Neural cell (in vitro differentiated cells): ENCODE measurements at regions not wholly inside any gene's neighbourhood (a gene's known extent, or its start where the extent isn't known, plus 50 kb on each side); places are given as distances from the start of the nearest gene placed in this dataset.

Source experiments
- H2AFZ ChIP-seq: fragments of 200-600, 300-800 bp; sonication (generic), shearing (Covaris generic); 2 replicates; pipeline ENCODE4 v1.6.0; 2014; ENCODE audit warnings: low read depth, mild to moderate bottlenecking, antibody characterized with exemption, low read length, moderate library complexity
- H3F3A ChIP-seq: fragments of 200-600 bp; shearing (Covaris generic); 2 replicates; pipeline ENCODE4 v1.6.1; 2016; ENCODE audit warnings: mild to moderate bottlenecking, moderate library complexity, mixed read lengths, antibody characterized with exemption, low read length; ENCODE audit not compliant: insufficient read depth, poor library complexity, severe bottlenecking
- H3K27ac ChIP-seq: fragments of 200-600, 300-800 bp; sonication (generic), shearing (Covaris generic); 2 replicates; pipeline ENCODE4 v1.5.1; 2014; ENCODE audit warnings: mild to moderate bottlenecking, low read length, moderate library complexity
- H3K27me3 ChIP-seq: fragments of 300-800, 200-600 bp; sonication (generic), shearing (Covaris generic); 2 replicates; pipeline ENCODE4 v1.6.0; 2014; ENCODE audit warnings: mild to moderate bottlenecking, low read depth, low read length, moderate library complexity; ENCODE audit not compliant: insufficient read depth
- H3K36me3 ChIP-seq: fragments of 300-800, 200-600 bp; sonication (generic), shearing (Covaris generic); 2 replicates; pipeline ENCODE4 v1.5.1; 2014; ENCODE audit warnings: mild to moderate bottlenecking, antibody characterized with exemption, low read length, moderate library complexity; ENCODE audit not compliant: insufficient read depth
- H3K4me2 ChIP-seq: fragments of 300-800, 200-600 bp; sonication (generic), shearing (Covaris generic); 2 replicates; pipeline ENCODE4 v1.6.0; 2014; ENCODE audit warnings: mild to moderate bottlenecking, low read length
- H3K4me3 ChIP-seq: fragments of 300-800, 200-600 bp; sonication (generic), shearing (Covaris generic); 2 replicates; pipeline ENCODE4 v1.5.1; 2014; ENCODE audit warnings: mild to moderate bottlenecking, low read length, moderate library complexity
- H3K79me2 ChIP-seq: fragments of 200-600 bp; shearing (Covaris generic); replicated peaks from 2 replicates; pipeline ENCODE4 v1.6.0; 2014; ENCODE audit warnings: mild to moderate bottlenecking, low read length, moderate library complexity; ENCODE audit not compliant: insufficient read depth
- H3K9ac ChIP-seq: fragments of 300-800, 200-600 bp; sonication (generic), shearing (Covaris generic); 2 replicates; pipeline ENCODE4 v1.6.1; 2016; ENCODE audit warnings: mild to moderate bottlenecking, low read length, mixed read lengths
- H3K9me2 ChIP-seq: fragments of 200-600 bp; shearing (Covaris generic); 2 replicates; pipeline ENCODE4 v1.6.1; 2016; ENCODE audit warnings: mild to moderate bottlenecking, low read length, mixed read lengths; ENCODE audit not compliant: insufficient read depth
- H3K9me3 ChIP-seq: fragments of 200-600, 300-800 bp; sonication (generic), shearing (Covaris generic); 2 replicates; pipeline ENCODE4 v1.6.1; 2016; ENCODE audit warnings: mild to moderate bottlenecking, mixed run types, low read length, moderate library complexity, mixed read lengths
- H4K20me1 ChIP-seq: fragments of 200-600 bp; shearing (Covaris generic); 2 replicates; pipeline ENCODE4 v1.6.1; 2016; ENCODE audit warnings: mild to moderate bottlenecking, mixed run types; ENCODE audit not compliant: insufficient read depth
- CTCF ChIP-seq: fragments of 450-650 bp; IDR thresholded peaks from 2 replicates; pipeline ENCODE4 v1.5.1; 2014; ENCODE audit warnings: antibody characterized with exemption, mild to moderate bottlenecking, moderate library complexity; ENCODE audit not compliant: poor library complexity, severe bottlenecking
- EP300 ChIP-seq: fragments of 450-650 bp; conservative IDR thresholded peaks from 2 replicates; pipeline ENCODE4 v1.6.1; 2014; ENCODE audit warnings: antibody characterized with exemption, mild to moderate bottlenecking, moderate library complexity; ENCODE audit not compliant: poor library complexity, severe bottlenecking
- EZH2 ChIP-seq: fragments of 200-600, 300-800 bp; shearing (Covaris generic), sonication (generic); IDR thresholded peaks from 2 replicates; pipeline ENCODE4 v1.6.1; 2014; ENCODE audit warnings: antibody characterized with exemption, low read length, borderline replicate concordance, mild to moderate bottlenecking; ENCODE audit not compliant: insufficient read depth, poor library complexity, severe bottlenecking
- MXI1 ChIP-seq: fragments of 450-650 bp; conservative IDR thresholded peaks from 2 replicates; pipeline ENCODE4 v1.6.1; 2014; ENCODE audit warnings: antibody characterized with exemption, mild to moderate bottlenecking; ENCODE audit not compliant: poor library complexity, severe bottlenecking
- POLR2AphosphoS5 ChIP-seq: IDR thresholded peaks from 2 replicates; pipeline ENCODE4 v1.6.1; 2012
- RAD21 ChIP-seq: fragments of 450-650 bp; conservative IDR thresholded peaks from 2 replicates; pipeline ENCODE4 v1.6.1; 2014; ENCODE audit warnings: antibody characterized with exemption, mild to moderate bottlenecking, moderate library complexity
- REST ChIP-seq: IDR thresholded peaks from 2 replicates; pipeline ENCODE4 v1.6.1; 2012; ENCODE audit warnings: borderline replicate concordance
- SMC3 ChIP-seq: fragments of 450-650 bp; conservative IDR thresholded peaks from 2 replicates; pipeline ENCODE4 v1.6.1; 2014; ENCODE audit warnings: antibody characterized with exemption, mild to moderate bottlenecking, moderate library complexity; ENCODE audit not compliant: poor library complexity
- TAF1 ChIP-seq: IDR thresholded peaks from 2 replicates; pipeline ENCODE4 v1.6.1; 2012; ENCODE audit warnings: low read depth

- Histone ChIP-seq H3K9me3 (no peaks in the 10 kb centered on the region), H3F3A (no peaks in the 10 kb centered on the region), H2AFZ (no peak overlapping the region), H3K4me2 (no peak overlapping the region), H3K36me3 (no peaks in the 10 kb centered on the region), H3K4me3 (no peak overlapping the region), H3K79me2 (no peaks in the 10 kb centered on the region), H3K9me2 (no peaks in the 10 kb centered on the region), H3K9ac (peak overlapping the region; percentile 17), H4K20me1 (no peaks in the 10 kb centered on the region), H3K27me3 (no peaks in the 10 kb centered on the region), H3K27ac (peak overlapping the region; percentile 62)
- no peak for TF ChIP-seq SMC3
- no peak for TF ChIP-seq TAF1
- TF ChIP-seq REST: peak; percentile 79
- TF ChIP-seq RAD21: peak; percentile 38
- TF ChIP-seq CTCF: no peak
- TF ChIP-seq POLR2AphosphoS5: peak; percentile 66
- TF ChIP-seq EP300: peak; percentile 61
- no peak for TF ChIP-seq MXI1
These were observed 417.3 kb downstream of the DMAC1 start for GRCh38 chr9:7382304-7382703.

- H4K20me1 ChIP-seq: no peaks in the 10 kb centered on the region
- no peak overlapping the region for H3K9ac ChIP-seq
- no peaks in the 10 kb centered on the region for H3K36me3 ChIP-seq
- TF ChIP-seq CTCF: no peak
- no peak for TF ChIP-seq EP300
- no peak for TF ChIP-seq MXI1
- no peak for TF ChIP-seq RAD21
- no peak for TF ChIP-seq REST
- no peak for TF ChIP-seq POLR2AphosphoS5
- no peak for TF ChIP-seq EZH2
- no peak overlapping the region for H3K27ac ChIP-seq
- H3K9me3 ChIP-seq: no peaks in the 10 kb centered on the region
- H3K27me3 ChIP-seq: no peaks in the 10 kb centered on the region
- no peaks in the 10 kb centered on the region for H3F3A ChIP-seq
- H3K4me3 ChIP-seq: no peak overlapping the region
- no peak overlapping the region for H3K4me2 ChIP-seq
- H3K9me2 ChIP-seq: no peaks in the 10 kb centered on the region
- H2AFZ ChIP-seq: no peak overlapping the region
- H3K79me2 ChIP-seq: no peaks in the 10 kb centered on the region
These were observed 422.1 kb downstream of the DMAC1 start for GRCh38 chr9:7377489-7377888.
